HL-60 (cell line): ENCODE measurements at regions not wholly inside any gene's neighbourhood (a gene's known extent, or its start where the extent isn't known, plus 50 kb on each side); places are given as distances from the start of the nearest gene placed in this dataset.

Experiments
- GABPA ChIP-seq: IDR thresholded peaks from 2 replicates; pipeline ENCODE4 v1.6.1; 2012; ENCODE audit warnings: low read depth
- POLR2AphosphoS5 ChIP-seq: IDR thresholded peaks from 2 replicates; pipeline ENCODE4 v1.6.1; 2012; ENCODE audit warnings: low read depth
- TF ChIP-seq, protein P1 (sequence below): IDR thresholded peaks from one replicate; pipeline ENCODE4 v1.5.1; 2011; ENCODE audit warnings: low read length, control low read depth, inconsistent platforms; ENCODE audit not compliant: insufficient read depth
- TF ChIP-seq, protein P2 (sequence below): IDR thresholded peaks from 2 replicates; pipeline ENCODE4 v1.6.1; 2012; ENCODE audit warnings: low read depth; ENCODE audit not compliant: insufficient replicate concordance

GRCh38 chr1:112256411-112256810, 139.6 kb upstream of the CTTNBP2NL start:
- TF ChIP-seq, protein P1, sequence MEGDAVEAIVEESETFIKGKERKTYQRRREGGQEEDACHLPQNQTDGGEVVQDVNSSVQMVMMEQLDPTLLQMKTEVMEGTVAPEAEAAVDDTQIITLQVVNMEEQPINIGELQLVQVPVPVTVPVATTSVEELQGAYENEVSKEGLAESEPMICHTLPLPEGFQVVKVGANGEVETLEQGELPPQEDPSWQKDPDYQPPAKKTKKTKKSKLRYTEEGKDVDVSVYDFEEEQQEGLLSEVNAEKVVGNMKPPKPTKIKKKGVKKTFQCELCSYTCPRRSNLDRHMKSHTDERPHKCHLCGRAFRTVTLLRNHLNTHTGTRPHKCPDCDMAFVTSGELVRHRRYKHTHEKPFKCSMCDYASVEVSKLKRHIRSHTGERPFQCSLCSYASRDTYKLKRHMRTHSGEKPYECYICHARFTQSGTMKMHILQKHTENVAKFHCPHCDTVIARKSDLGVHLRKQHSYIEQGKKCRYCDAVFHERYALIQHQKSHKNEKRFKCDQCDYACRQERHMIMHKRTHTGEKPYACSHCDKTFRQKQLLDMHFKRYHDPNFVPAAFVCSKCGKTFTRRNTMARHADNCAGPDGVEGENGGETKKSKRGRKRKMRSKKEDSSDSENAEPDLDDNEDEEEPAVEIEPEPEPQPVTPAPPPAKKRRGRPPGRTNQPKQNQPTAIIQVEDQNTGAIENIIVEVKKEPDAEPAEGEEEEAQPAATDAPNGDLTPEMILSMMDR, result no peak
- TF ChIP-seq GABPA, result no peak
- TF ChIP-seq POLR2AphosphoS5, result no peak
- TF ChIP-seq, protein P2, sequence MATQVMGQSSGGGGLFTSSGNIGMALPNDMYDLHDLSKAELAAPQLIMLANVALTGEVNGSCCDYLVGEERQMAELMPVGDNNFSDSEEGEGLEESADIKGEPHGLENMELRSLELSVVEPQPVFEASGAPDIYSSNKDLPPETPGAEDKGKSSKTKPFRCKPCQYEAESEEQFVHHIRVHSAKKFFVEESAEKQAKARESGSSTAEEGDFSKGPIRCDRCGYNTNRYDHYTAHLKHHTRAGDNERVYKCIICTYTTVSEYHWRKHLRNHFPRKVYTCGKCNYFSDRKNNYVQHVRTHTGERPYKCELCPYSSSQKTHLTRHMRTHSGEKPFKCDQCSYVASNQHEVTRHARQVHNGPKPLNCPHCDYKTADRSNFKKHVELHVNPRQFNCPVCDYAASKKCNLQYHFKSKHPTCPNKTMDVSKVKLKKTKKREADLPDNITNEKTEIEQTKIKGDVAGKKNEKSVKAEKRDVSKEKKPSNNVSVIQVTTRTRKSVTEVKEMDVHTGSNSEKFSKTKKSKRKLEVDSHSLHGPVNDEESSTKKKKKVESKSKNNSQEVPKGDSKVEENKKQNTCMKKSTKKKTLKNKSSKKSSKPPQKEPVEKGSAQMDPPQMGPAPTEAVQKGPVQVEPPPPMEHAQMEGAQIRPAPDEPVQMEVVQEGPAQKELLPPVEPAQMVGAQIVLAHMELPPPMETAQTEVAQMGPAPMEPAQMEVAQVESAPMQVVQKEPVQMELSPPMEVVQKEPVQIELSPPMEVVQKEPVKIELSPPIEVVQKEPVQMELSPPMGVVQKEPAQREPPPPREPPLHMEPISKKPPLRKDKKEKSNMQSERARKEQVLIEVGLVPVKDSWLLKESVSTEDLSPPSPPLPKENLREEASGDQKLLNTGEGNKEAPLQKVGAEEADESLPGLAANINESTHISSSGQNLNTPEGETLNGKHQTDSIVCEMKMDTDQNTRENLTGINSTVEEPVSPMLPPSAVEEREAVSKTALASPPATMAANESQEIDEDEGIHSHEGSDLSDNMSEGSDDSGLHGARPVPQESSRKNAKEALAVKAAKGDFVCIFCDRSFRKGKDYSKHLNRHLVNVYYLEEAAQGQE, result no peak
